ENCODE measurements at regions not wholly inside any gene's neighbourhood (a gene's known extent, or its start where the extent isn't known, plus 50 kb on each side); places are given as distances from the start of the nearest gene placed in this dataset.

DNA sequence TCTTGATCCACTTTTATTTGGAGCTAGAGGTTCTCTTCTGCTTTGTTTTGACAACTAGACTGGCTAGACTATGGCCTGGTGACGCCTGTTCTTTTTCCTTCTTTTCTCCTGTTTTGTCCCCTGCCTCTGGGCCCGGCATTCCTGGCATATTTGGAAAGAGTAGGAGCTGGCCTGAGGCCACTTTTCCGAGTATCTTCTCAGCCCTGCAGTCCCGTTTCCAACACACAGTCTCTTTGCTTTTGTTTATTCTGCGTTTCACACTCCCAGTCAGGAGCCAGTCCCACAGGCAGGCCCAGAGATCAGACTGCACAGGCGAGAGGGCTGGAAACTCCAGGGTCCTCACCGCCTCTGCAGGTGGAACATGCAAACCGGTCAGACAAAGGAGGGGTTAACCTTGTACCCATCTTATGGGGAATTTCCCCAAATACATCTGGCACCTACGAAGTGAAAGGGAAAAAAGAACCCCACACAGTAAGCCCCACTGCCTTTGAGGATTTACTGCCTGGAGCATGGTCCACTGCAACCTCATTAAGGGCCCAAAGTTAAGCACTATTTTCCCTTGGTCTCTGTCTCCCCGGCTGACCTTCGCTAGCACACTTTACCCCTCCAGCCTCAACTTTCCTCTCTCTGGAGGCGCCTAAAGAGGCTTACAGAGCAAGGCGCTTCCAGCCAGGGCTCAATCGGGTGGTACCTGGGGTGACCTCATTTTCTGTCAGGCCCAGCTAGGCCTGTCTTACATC, 141.1 kb downstream of the TOMM20 start:
- DNase-seq = peak; percentile 32

DNA sequence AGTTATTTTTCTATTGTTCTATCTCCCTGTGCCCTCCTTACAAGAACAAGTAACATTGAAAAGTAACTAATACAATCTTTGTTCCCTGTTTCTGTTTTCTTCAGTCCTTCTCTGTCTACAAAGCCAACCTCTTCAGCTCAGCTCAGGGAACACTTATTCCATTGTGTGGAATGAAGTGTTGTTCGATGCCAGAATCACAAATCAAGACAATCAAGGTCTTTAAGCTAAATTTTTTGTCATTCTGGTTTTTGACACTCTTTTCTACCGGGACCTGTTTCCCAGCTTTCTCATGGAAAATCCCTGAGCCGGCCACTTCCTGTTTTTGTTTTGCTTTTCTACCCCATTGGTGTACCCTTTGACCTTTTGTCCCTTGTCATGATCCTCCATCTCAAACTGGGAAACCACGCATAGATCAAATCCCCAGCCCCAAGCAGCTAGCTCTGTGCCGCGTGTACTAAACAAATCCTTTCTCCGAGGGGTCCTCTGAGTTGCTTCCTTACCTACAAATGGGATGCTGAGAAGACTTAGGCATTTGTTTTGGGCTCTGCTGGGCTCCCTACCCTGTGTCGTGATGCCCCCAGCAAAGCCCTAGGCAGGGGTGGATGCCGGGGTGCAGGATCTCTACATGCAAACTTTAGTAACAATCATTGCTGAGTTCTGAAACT, 141.8 kb downstream of the TOMM20 start:
- no peak for DNase-seq

DNA sequence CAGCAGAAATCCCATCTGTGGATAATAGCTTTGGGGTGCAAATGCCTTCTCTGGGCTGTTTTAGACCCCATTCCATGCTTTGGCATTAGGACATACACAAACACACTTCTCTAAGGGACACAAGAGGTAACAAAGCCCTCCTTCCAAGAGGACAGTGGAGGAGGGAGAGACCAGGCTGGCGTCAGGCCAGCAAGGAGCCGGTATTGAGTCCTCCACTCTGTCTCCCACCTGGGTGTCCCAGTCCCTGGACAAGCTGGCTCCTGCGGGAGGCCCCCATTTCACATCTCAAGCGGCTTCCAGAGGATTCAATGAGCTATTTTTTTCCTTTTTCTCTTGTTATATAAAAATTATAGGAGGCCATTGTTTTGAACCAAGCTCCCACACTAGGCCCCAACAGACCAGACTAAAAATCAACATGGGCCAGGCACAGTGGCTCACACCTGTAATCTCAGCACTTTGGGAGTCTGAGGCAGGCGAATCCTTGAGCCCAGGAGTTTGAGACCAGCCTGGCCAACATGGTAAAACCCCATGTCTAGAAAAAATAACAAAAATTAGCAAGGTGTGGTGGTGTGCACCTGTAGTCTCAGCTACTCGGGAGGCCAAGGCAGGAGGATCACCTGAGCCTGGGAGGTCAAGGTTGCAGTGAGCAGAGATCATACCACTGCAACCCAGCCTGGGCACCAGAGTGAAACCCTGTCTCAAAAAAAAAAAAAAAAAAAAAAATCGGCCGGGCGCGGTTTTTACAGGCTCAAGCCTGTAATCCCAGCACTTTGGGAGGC, 142.9 kb downstream of the TOMM20 start:
- no peak for DNase-seq

DNA sequence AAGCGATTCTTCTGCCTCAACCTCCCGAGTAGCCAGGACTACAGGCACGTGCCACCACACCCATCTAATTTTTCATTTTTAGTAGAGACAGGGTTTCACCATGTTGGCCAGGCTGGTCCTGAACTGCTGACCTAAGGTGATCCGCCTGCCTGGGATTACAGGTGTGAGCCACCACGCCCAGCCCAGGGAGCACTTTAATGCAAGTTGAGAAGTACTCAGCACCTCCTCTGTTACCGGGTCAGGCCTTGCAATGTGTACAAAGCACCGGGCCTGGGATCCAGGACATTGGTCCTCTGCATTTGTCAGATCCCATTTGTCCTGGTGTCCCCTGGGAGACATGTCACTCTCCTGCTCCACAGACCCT, 143.6 kb downstream of the TOMM20 start:
- DNase-seq = no peak

DNA sequence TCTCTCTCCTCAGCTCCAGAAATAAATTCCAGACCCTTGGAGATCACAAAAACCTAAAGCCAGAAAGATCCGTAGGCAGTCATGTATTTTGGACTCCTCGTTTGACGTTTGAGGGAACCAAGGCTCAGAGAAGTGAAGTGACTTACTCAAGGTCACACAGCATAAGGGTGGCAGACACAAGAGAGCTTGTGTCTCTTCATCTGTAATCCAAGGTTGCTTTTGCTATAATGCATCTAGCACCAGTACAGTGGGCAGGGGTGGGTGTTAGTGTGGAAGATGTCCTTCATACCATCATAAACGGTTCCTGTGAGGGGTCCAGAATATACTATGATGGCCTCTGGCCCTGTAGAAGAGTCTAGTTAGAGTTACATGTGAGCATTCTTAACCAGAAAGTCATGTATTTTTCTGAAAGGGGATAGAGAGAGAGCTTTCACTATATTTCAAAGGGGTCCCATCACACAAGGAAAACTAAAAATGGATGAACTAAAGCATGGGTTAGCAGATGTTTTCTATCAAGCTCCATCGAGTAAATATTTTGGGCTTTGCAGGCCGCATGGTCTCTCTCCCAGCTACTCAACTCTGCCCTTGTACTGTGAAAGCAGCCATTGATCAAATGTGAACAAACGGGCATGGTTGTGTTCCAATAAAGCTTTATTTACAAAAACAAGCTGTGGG, 144.9 kb downstream of the TOMM20 start:
- no peak for DNase-seq

DNA sequence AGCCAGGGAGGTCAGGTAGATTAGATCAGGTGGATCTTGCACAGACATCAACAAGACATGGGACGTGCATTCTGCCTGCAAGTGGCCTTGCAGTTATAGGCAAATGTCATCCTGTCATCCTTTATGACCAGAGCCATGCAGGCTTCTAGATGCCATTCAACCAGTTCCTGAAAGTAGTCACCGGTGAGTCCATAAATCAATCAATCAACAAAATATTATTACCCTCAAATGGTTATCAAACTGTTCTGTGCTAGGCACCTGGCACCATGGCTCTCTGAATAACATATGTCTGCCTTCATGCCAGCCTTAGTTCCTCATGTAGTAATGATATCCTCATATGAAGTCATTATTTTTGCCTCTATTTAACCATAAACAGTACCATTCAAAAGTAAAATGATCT, 146.9 kb downstream of the TOMM20 start:
- no peak for DNase-seq

DNA sequence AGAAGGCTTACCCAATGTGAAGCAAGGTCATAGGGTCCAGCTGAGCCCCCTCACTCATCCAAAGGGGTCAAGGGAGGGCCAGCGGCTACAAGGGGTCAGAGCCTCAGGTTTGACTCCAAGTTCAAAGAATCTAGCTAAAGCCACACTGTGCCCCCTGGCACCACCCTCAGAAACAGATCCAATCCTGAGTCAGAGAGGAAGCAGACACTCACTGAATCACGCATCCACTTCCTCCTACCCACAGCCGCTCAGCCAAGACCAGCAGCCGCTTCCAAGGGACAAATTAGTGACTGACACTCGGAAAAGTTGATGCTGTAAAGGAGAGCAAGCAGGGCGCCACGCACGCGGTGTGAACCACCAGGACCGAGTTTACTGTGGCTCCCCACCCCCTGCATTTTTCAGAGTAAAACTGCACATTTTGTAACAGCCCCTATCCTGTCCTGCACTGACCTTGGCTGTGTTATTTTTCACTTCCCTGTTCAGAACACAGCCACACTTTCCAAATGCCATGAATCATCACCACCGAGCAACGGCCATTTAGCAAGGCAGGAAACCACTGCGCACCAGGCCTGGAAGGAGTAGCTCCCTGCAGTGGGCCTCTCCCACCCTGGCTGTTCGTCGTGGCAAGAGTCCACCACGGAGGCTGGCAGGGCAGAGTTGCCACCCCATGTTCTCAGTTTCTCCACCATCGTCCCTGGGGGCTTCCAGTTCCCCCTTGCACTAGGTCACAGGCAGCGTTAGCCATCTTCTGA, 147.8 kb downstream of the TOMM20 start:
- peak; percentile 64 for DNase-seq

DNA sequence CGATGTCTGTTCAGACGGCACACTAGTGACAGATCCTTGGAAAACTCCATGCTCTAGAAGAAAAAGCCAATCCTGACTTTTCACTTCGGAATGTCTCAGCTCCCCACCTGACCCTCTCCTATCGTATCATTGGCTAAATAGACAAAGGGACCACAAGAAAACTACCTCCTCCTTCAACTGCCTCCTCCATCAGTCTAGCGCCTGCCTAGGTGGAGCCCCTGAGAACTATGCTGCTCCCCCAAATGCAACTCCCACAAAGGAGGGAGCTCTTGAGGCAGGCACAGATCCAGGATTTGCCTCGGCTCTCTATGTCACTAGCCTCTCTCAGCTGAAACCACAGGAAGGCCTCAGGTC, 148.4 kb downstream of the TOMM20 start:
- DNase-seq = no peak

DNA sequence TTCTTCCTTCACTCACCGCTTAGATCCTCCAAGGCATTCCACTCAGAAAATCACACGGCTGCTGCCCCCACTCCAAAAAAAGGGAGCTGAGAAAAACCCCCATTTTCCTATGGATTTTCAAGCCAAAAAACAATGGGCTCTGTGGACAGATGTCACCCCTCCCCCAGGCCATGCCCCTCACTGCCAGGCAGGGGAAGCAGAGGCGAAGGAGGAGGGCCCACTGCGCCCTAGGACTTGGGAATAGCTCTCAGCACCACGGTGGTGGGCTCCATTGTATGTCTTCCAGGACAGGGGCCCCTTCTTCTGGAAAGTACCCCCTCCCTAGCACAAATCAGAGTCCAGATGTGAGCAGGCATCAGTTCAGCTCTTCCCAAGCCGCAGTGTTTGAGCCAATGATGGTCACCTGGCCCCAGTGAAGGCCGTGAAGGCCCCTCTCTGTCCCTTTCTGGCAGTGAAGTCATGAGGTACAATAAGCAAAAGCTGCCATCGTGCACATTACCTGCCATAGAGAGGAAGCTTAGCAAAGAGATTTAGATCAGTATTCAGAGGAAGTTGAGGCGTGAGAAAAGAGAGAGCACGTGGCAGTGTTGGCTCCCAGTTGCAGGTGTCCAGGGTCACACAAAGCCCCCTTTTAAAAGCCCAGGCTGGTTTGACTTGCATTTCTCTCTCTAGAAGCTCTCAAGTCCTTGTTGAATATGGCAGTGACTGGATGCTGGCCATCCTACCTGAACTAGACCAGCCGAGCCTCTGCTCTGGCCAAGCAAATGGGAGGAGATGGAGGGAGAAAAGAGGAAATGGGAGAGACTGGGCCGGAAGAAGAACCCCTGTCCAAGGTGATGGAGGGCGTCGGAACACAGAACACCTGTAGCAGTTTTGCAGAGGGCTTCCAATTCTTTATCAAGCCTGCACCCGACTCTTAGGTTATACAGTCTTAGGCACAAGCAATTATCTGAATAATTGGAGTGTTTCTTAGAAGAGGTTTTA, 149.0 kb downstream of the TOMM20 start:
- DNase-seq = peak; percentile 33

DNA sequence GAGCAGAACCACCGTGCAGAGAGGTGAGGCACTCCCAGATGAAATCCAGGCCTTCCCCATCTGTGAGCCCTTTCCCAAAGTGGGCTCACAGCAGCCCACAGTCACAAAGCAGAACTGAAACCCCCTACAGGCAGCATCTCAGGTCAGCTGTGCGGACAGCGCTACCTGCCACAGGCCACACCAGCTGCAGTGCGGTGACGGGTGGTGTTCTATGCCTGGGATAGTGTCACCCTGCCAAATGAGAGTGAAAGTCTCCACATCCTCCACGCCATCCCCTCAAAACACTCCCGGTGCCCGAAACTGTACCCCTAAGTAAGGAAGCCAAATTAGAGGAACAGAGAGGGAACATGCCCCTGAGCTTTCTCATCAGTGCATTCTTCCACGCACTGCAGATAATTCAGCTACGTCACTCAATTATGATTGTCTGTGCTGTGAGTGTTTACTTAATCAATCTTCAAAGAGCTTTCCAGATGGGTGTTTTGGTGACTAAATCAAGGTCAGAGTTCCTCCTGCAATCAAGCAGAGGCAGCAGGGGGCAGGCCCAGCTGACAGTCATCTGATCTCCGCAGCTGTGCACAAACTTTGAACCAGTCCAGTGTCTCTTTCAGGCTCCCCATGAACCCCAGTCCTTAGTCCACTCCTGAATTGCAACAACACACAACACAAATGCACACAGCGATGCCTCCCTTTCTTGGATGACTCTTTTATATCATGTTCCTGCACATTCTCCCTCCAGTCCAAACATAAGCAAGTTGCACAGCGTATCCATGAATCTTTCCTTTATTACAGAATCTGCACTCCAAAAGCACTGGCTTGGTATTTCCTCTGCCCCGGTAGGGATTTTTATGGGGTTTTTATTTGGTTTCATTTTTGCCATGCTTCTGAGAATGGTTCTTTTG, 150.0 kb downstream of the TOMM20 start:
- DNase-seq = peak; percentile 72

DNA sequence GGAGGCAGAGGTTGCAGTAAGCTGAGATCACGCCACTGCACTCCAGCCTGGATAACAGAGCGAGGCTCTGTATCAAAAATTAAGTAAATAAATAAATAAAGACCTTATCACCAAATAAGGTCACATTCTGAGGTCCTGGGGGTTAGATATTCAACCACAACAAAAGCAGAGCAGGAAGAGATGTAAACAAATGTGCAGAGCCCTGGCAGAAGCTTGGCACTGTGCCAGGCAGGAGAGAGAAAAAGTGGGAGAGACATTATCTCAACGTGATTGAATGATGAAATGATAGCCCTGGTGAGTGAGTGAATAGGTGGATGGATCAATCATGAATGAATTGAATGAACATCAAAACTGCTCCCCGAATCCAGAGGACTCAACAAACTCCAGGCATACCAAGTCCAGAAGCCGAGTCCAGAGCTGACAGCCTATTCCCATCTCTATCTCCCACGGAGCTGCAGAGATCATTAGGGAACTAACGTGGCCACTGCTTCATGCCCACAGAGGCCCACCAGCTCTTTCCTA, 150.7 kb downstream of the TOMM20 start:
- peak; percentile 41 for DNase-seq

DNA sequence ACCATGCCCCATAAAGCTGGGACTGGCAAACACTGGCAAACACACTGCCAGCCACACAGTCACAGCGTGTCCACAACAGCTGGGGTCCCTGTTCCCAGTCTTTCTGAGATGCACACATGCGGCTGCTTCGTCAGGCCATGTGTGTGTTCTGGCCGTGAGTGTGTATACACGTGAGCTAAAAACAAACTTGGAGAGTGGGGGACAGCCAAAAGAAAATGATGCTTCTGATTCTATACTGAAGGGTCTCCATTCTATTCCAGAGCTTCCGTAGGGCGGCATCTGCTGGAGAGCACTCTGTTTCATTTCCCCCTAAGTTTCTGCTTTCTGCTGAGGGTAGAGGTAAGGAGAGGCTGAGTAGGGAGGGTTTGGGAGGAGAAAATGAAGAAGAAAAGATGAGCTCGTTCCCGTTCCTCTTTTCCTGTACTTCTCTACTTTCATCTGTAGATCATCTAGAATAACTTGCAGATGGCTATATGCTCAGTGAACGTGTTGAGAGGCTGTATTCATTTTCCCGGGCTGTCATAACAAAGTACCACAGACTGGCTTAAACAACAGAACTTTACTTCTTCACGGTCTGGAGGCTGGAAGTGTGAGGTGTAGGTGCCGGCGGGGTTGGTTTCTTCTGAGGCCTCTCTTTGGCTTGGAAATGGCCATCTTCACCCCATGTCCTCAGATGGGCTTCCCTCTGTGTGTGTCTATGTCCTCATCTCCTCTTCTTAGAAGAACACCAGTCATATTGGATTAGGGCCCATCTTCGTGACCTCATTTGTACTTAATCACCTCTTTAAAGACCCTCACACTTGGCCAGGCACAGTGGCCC, 151.6 kb downstream of the TOMM20 start:
- no peak for DNase-seq

DNA sequence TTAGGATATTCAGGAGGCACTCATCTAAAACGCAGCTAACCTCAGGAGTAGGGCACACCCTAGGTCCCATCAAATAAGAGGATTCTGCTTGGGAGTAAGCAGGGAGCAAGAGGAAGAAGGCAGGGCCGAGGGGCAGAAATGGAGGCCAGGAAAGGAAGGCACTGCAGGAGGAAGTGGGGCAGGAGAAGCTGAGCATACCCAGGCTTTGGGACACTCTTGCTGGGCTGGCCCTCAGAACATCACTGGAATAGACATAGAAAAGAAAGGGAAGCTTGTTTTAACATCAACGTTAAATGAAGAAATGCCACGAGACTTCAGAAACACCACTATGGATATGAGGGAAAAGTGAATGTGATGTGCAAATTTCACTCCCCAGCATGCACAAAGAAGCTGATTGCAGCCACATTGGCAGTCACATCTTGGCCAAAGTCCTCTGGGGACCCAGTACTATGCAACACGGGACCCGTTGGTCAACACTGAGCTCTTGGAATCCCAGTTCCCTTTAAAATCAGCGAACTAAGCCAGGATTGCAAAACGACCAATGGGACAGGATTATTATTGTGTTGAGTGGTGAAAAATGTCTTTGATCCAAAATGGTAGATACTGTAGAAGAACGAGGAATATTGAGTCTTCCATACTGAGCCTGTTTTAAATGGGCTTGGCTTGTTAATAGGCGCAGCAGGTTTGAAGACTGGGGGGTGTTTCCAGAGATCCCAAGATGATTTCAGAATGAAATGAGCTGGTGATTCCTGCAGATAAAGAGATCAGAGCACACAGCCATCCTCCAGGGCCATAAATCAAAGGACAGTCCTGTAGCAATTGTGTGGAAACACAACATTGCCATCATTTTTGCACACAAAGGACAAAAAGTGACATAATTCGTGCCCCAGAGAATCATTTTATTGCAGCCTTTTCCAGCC, 152.4 kb downstream of the TOMM20 start:
- no peak for DNase-seq

DNA sequence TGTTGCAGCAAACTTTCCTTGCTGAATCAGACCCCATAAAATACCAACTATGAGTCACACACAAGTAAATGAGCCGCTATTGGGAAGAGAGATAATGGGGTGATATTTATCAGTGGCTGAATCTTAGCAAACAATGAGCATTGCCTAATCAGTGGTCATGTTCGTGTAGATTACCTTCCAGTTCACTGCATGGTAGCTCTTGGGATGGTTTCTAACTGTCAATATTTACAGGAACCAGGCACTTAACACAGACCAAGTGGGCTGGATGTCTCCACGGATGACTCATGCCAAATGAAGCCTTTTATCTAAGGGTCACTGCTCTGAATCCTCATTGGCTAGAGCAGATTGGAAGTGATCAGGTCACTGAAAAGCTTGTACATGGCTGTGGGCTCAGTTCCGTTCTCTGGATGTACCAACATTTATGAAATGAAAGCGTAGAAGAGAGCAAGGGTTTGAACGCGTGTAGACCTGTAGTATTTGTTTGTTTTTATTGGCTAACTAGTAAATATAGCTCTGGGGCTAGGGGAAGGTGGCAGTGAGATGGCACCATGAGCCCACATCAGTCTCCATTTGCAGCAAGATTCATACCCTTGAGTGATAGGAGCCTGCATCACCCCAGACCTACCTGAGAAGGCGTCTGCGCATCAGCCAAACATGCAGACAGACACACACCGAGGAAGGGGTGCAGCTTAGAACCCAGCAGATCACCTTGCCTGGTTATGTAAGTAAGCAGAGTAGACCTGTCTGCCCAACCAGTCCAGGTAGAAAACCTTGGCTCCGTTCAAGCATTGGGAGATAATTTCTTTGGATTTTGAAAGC, 153.3 kb downstream of the TOMM20 start:
- peak; percentile 18 for DNase-seq

DNA sequence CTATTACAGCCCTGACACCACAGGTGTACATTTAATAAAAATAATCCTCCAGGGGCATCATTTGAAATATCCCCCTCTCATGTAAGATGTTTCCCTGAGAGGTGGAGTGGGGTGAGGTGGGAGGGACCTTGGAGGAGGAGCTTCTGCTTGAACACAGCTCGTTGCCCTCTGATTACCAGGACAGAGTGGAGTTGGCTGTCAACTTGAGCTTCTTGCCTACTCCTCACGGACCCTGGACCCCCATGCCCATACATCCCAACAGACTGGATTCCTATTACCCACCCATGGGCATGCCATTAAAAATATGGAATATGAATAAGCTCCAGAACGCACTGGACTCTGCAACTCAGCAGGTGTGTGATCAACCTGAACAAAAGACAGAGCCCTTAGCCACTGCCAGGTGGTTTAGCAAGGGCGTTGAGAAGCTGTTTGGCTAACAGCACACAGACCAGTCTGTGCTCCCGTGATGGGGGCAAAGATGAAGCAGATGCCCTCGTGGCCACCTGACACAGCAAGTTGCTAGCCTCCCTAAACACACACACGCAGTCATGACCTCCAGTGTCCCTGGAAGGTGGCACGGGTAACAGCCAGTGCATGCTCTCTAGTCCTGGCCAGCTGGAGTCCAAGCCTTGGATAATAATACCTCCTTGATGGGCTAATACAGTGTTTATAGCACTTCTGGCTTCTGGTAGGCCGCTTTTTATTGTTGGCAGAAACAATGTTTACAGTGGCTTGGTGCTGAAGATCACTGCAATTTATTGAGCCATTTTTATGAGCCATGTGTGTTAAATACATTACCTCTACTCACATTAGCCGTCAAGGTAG, 155.0 kb downstream of the TOMM20 start:
- DNase-seq = no peak

Data from CD4-positive, alpha-beta T cell treated with Interleukin-10 for 1 hour (primary cell).